Neural cell (in vitro differentiated cells): ENCODE measurements at regions not wholly inside any gene's neighbourhood (a gene's known extent, or its start where the extent isn't known, plus 50 kb on each side); places are given as distances from the start of the nearest gene placed in this dataset.

ENCODE experiments used
- EZH2 ChIP-seq: fragments of 200-600, 300-800 bp; shearing (Covaris generic), sonication (generic); IDR thresholded peaks from 2 replicates; pipeline ENCODE4 v1.6.1; 2014; ENCODE audit warnings: antibody characterized with exemption, low read length, borderline replicate concordance, mild to moderate bottlenecking; ENCODE audit not compliant: insufficient read depth, poor library complexity, severe bottlenecking
- POLR2AphosphoS5 ChIP-seq: IDR thresholded peaks from 2 replicates; pipeline ENCODE4 v1.6.1; 2012
- TAF1 ChIP-seq: IDR thresholded peaks from 2 replicates; pipeline ENCODE4 v1.6.1; 2012; ENCODE audit warnings: low read depth
- TF ChIP-seq, protein P1 (sequence below): fragments of 450-650 bp; IDR thresholded peaks from 2 replicates; pipeline ENCODE4 v1.5.1; 2014; ENCODE audit warnings: antibody characterized with exemption, mild to moderate bottlenecking, moderate library complexity; ENCODE audit not compliant: poor library complexity, severe bottlenecking

DNA sequence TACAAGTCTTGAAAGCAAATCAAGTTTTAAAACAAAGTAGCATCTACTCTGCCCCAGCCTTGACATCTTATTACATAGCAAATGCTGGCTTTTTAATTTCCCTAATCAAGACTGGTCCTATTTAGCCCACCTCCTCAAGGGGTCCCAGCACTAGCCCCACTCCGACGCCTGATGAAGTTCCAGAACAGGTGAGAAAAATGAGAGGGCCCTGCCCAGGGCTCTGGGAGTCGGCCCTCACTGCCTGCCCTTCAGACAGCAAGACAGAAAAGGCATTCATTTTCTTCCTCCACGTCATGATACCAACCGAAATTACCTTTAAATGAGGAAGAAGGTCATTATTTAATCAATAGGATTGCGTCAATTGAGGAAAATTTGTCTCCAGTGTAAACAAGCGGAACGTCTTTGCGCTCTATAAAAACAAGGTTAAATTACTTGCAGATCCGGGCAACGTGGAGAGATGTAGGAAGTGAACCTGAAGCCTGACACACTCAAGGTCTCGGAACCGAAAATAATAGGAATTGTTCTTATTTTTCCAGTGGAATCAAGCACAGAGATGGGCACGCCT is 170.6 kb upstream of the PKDCC start:
- TF ChIP-seq, protein P1, sequence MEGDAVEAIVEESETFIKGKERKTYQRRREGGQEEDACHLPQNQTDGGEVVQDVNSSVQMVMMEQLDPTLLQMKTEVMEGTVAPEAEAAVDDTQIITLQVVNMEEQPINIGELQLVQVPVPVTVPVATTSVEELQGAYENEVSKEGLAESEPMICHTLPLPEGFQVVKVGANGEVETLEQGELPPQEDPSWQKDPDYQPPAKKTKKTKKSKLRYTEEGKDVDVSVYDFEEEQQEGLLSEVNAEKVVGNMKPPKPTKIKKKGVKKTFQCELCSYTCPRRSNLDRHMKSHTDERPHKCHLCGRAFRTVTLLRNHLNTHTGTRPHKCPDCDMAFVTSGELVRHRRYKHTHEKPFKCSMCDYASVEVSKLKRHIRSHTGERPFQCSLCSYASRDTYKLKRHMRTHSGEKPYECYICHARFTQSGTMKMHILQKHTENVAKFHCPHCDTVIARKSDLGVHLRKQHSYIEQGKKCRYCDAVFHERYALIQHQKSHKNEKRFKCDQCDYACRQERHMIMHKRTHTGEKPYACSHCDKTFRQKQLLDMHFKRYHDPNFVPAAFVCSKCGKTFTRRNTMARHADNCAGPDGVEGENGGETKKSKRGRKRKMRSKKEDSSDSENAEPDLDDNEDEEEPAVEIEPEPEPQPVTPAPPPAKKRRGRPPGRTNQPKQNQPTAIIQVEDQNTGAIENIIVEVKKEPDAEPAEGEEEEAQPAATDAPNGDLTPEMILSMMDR: no peak
- TF ChIP-seq TAF1 (no peak), POLR2AphosphoS5 (no peak), EZH2 (no peak)
